ENCODE measurements at regions not wholly inside any gene's neighbourhood (a gene's known extent, or its start where the extent isn't known, plus 50 kb on each side); places are given as distances from the start of the nearest gene placed in this dataset.

- TF ChIP-seq CTCF (IDR thresholded peaks at IDR 0.05) (no peak), EZH2 (IDR thresholded peaks at IDR 0.05; ENCODE audit: borderline replicate concordance, insufficient read depth, low read depth, low read length, poor library complexity, severe bottlenecking) (no peak)
These were observed 239.1 kb downstream of the LRRN1 start for GRCh38 chr3:4038351-4038750.

Data from B cell (primary cell).